KMS-11 (cell line): ENCODE measurements at regions not wholly inside any gene's neighbourhood (a gene's known extent, or its start where the extent isn't known, plus 50 kb on each side); places are given as distances from the start of the nearest gene placed in this dataset.
A peak's percentile ranks its signal among the peaks of the same experiment; 100 is the strongest.

Experiments
- H2AFZ ChIP-seq: fragments of 200-600 bp; sonication (generic); 2 replicates; pipeline ENCODE4 v1.6.1; 2016; ENCODE audit warnings: antibody characterized with exemption, mixed run types, low read depth
- H3K27ac ChIP-seq: fragments of 200-600 bp; sonication (generic); 2 replicates; pipeline ENCODE4 v1.6.1; 2016; ENCODE audit warnings: mild to moderate bottlenecking, mixed run types
- H3K27me3 ChIP-seq: fragments of 200-600 bp; sonication (generic); 2 replicates; pipeline ENCODE4 v1.6.1; 2017; ENCODE audit warnings: mild to moderate bottlenecking, low read depth, mixed run types, moderate library complexity; ENCODE audit not compliant: insufficient read depth
- H3K36me3 ChIP-seq: fragments of 200-600 bp; sonication (generic); 2 replicates; pipeline ENCODE4 v1.6.1; 2017; ENCODE audit warnings: mild to moderate bottlenecking, mixed run types; ENCODE audit not compliant: insufficient read depth
- H3K4me1 ChIP-seq: fragments of 200-600 bp; sonication (generic); 2 replicates; pipeline ENCODE4 v1.6.1; 2016; ENCODE audit warnings: mild to moderate bottlenecking, low read depth, mixed run types; ENCODE audit not compliant: poor library complexity, severe bottlenecking
- H3K4me2 ChIP-seq: fragments of 200-600 bp; sonication (generic); 2 replicates; pipeline ENCODE4 v1.7.0; 2016; ENCODE audit warnings: mild to moderate bottlenecking, mixed run types
- H3K4me3 ChIP-seq: fragments of 200-600 bp; sonication (generic); IDR thresholded peaks from 2 replicates; pipeline ENCODE4 v1.6.1; 2017; ENCODE audit warnings: low read depth, low read length, mixed read lengths; ENCODE audit not compliant: insufficient read depth
- H3K79me2 ChIP-seq: fragments of 200-600 bp; sonication (generic); 2 replicates; pipeline ENCODE4 v1.6.1; 2016; ENCODE audit warnings: low read depth, mixed run types; ENCODE audit not compliant: insufficient read depth
- H3K9ac ChIP-seq: fragments of 200-600 bp; sonication (generic); 2 replicates; pipeline ENCODE4 v1.6.1; 2016; ENCODE audit warnings: mild to moderate bottlenecking, mixed run types
- H4K20me1 ChIP-seq: fragments of 200-600 bp; sonication (generic); 2 replicates; pipeline ENCODE4 v1.6.1; 2016; ENCODE audit warnings: mild to moderate bottlenecking, mixed run types; ENCODE audit not compliant: insufficient read depth
- CTCF ChIP-seq: fragments of 200-600 bp; sonication (generic); conservative IDR thresholded peaks from 2 replicates; pipeline ENCODE4 v1.6.1; 2017; ENCODE audit warnings: low read depth, mild to moderate bottlenecking, antibody characterized with exemption, low read length, moderate library complexity, mixed read lengths

- Histone ChIP-seq H3K27me3 (no peaks in the 10 kb centered on the region), H3K4me1 (no peaks in the 10 kb centered on the region), H3K79me2 (no peaks in the 10 kb centered on the region), H3K27ac (no peak overlapping the region), H3K4me3 (no peak overlapping the region), H2AFZ (no peak overlapping the region), H3K36me3 (no peaks in the 10 kb centered on the region), H3K4me2 (no peak overlapping the region), H3K9ac (no peak overlapping the region), H4K20me1 (no peaks in the 10 kb centered on the region)
- no peak for TF ChIP-seq CTCF
Measured at GRCh38 chr19:30688696-30689095, 316.5 kb downstream of the ZNF536 start.

GRCh38 chr19:30686826-30687566, 314.8 kb downstream of the ZNF536 start:
- no peak for TF ChIP-seq CTCF
- Histone ChIP-seq H3K79me2 (no peaks in the 10 kb centered on the region), H3K36me3 (no peaks in the 10 kb centered on the region), H3K27ac (no peak overlapping the region), H3K4me1 (no peaks in the 10 kb centered on the region), H2AFZ (no peak overlapping the region), H3K9ac (no peak overlapping the region), H4K20me1 (no peaks in the 10 kb centered on the region), H3K27me3 (no peaks in the 10 kb centered on the region), H3K4me2 (no peak overlapping the region), H3K4me3 (no peak overlapping the region)

GRCh38 chr19:30686176-30686820, 314.1 kb downstream of the ZNF536 start:
- TF ChIP-seq CTCF, result 0 out of 2 replicates have a peak, but pooled peaks have one; percentile 19
- Histone ChIP-seq H3K27me3 (no peaks in the 10 kb centered on the region), H3K79me2 (no peaks in the 10 kb centered on the region), H3K4me1 (no peaks in the 10 kb centered on the region), H4K20me1 (no peaks in the 10 kb centered on the region), H3K4me2 (no peak overlapping the region), H3K36me3 (no peaks in the 10 kb centered on the region), H3K9ac (no peak overlapping the region), H2AFZ (no peak overlapping the region), H3K27ac (no peak overlapping the region), H3K4me3 (no peak overlapping the region)

GRCh38 chr19:30685426-30686000, 313.3 kb downstream of the ZNF536 start:
- no peak overlapping the region for H3K4me3 ChIP-seq
- TF ChIP-seq CTCF, result no peak
- H3K4me1 ChIP-seq, result no peaks in the 10 kb centered on the region
- H2AFZ ChIP-seq, result no peak overlapping the region
- H3K9ac ChIP-seq, result no peak overlapping the region
- H4K20me1 ChIP-seq, result no peaks in the 10 kb centered on the region
- no peak overlapping the region for H3K27ac ChIP-seq
- H3K4me2 ChIP-seq, result no peak overlapping the region
- no peaks in the 10 kb centered on the region for H3K79me2 ChIP-seq
- no peaks in the 10 kb centered on the region for H3K27me3 ChIP-seq
- H3K36me3 ChIP-seq, result no peaks in the 10 kb centered on the region
